Ishikawa (cell line): ENCODE measurements at regions not wholly inside any gene's neighbourhood (a gene's known extent, or its start where the extent isn't known, plus 50 kb on each side); places are given as distances from the start of the nearest gene placed in this dataset.

Experiments used
- FOXM1 ChIP-seq: IDR thresholded peaks from 2 replicates; pipeline ENCODE4 v1.6.1; 2012; ENCODE audit warnings: low read depth, borderline replicate concordance
- NFIC ChIP-seq: IDR thresholded peaks from 2 replicates; pipeline ENCODE4 v1.6.1; 2012
- TEAD4 ChIP-seq: IDR thresholded peaks from 2 replicates; pipeline ENCODE4 v1.6.1; 2012

GRCh38 chr2:235216901-235217300, 265.1 kb downstream of the SH3BP4 start:
- no peak for TF ChIP-seq NFIC
- no peak for TF ChIP-seq FOXM1
- no peak for TF ChIP-seq TEAD4
